ENCODE measurements at regions not wholly inside any gene's neighbourhood (a gene's known extent, or its start where the extent isn't known, plus 50 kb on each side); places are given as distances from the start of the nearest gene placed in this dataset.

DNA sequence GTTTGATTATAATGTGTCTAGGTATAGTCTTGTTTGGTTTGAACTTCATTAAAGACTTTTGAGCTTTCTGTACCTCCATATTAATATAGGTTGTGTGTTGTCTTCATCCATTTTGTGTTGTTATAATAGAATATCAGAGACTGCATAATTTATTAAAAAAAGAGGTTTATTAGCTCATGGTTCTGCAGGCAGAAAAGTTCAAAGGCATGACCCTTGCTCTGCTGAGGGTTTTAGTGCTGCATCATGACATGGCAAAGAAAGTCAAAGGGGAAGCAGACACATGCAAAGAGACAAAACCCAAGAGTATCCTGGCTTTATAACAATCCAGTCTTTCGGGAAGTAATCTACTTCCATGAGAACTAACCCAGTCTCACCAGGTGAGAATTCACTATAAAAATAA is 358.2 kb downstream of the EDEM1 start:
- Histone ChIP-seq H3K36me3 (ENCODE audit: insufficient read depth, low read length) (no peaks in the 10 kb centered on the region), H4K20me1 (ENCODE audit: insufficient read depth, low read length) (no peaks in the 10 kb centered on the region), H3K4me1 (ENCODE audit: insufficient read depth, low read length) (no peaks in the 10 kb centered on the region), H3K27me3 (ENCODE audit: insufficient read depth, low read length) (no peaks in the 10 kb centered on the region), H3K79me2 (ENCODE audit: insufficient read depth, low read length) (no peaks in the 10 kb centered on the region), H2AFZ (ENCODE audit: low read depth, low read length) (no peak overlapping the region), H3K9me3 (ENCODE audit: insufficient read depth, low read depth, low read length) (peaks cover 5% of the 10 kb centered on the region), H3K4me2 (ENCODE audit: low read length) (no peak overlapping the region), H3K4me3 (ENCODE audit: insufficient read depth, low read depth, low read length) (no peak overlapping the region), H3K27ac (ENCODE audit: low read depth, low read length) (no peak overlapping the region), H3K9ac (ENCODE audit: low read length) (no peak overlapping the region)
- Mint-ChIP-seq H3K4me1 (ENCODE audit: low read depth, unreplicated experiment) (no peaks in the 10 kb centered on the region), H3K27me3 (ENCODE audit: low read depth, unreplicated experiment) (no peaks in the 10 kb centered on the region), H3K36me3 (ENCODE audit: low read depth, unreplicated experiment) (no peaks in the 10 kb centered on the region), H3K27ac (ENCODE audit: unreplicated experiment) (no peak overlapping the region), H3K9me3 (ENCODE audit: unreplicated experiment) (peaks cover 12% of the 10 kb centered on the region), H3K4me3 (ENCODE audit: unreplicated experiment) (no peak overlapping the region)
- TF ChIP-seq, protein P1, sequence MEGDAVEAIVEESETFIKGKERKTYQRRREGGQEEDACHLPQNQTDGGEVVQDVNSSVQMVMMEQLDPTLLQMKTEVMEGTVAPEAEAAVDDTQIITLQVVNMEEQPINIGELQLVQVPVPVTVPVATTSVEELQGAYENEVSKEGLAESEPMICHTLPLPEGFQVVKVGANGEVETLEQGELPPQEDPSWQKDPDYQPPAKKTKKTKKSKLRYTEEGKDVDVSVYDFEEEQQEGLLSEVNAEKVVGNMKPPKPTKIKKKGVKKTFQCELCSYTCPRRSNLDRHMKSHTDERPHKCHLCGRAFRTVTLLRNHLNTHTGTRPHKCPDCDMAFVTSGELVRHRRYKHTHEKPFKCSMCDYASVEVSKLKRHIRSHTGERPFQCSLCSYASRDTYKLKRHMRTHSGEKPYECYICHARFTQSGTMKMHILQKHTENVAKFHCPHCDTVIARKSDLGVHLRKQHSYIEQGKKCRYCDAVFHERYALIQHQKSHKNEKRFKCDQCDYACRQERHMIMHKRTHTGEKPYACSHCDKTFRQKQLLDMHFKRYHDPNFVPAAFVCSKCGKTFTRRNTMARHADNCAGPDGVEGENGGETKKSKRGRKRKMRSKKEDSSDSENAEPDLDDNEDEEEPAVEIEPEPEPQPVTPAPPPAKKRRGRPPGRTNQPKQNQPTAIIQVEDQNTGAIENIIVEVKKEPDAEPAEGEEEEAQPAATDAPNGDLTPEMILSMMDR (IDR thresholded peaks at IDR 0.05; ENCODE audit: insufficient read depth, low read depth, low read length) = no peak
- no peak for TF ChIP-seq EZH2 (IDR thresholded peaks at IDR 0.05; ENCODE audit: insufficient read depth, low read length)
- DNase-seq (ENCODE audit: low read depth) (no peak), FAIRE-seq (no peak)

DNA sequence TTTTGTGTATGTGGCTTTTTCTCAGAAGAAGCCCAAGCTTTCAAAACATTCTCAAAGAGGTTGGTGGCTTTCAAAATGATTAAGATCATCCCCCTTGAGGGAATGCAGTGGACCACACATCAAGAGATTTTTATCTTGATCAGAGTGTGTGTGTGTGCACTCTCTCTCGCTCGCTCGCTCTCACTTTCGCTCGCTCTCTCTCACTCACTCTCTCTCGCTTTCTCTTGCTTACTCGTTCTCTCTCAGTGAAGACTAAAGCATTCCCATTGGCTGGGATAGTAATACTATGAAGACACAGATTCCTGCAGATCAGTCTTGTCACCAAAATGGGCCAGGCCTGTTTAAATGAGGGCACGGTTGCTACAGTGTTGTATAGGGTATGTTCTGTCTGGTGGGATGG is 365.7 kb downstream of the EDEM1 start:
- no peak overlapping the region for H3K4me3 ChIP-seq (ENCODE audit: insufficient read depth, low read depth, low read length)
- TF ChIP-seq, protein P1 (IDR thresholded peaks at IDR 0.05; ENCODE audit: insufficient read depth, low read depth, low read length) = no peak
- no peak for TF ChIP-seq EZH2 (IDR thresholded peaks at IDR 0.05; ENCODE audit: insufficient read depth, low read length)
- no peaks in the 10 kb centered on the region for H3K36me3 ChIP-seq (ENCODE audit: insufficient read depth, low read length)

DNA sequence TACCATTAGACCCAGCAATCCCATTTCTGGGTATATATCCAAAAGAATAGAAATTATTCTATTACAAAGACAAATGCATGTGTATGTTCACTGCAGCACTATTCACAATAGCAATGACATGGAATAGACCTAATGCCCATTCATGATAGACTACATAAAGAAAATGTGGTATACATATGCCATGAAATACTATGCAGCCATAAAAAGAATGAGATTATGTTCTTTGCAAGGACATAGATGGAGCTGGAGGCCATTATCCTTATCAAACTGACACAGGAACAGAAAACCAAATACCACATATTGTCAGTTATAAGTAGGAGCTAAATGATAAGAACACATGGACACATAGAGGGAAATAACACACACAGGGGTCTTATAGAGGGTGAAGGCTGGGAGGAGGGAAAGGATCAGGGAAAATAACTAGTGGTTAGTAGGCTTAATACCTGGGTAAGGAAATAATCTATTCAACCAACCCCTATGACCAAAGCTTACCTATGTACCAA is 366.8 kb downstream of the EDEM1 start:
- Histone ChIP-seq H3K27me3 (ENCODE audit: insufficient read depth, low read length) (no peaks in the 10 kb centered on the region), H3K79me2 (ENCODE audit: insufficient read depth, low read length) (no peaks in the 10 kb centered on the region), H4K20me1 (ENCODE audit: insufficient read depth, low read length) (no peaks in the 10 kb centered on the region), H3K4me3 (ENCODE audit: insufficient read depth, low read depth, low read length) (no peak overlapping the region), H3K9me3 (ENCODE audit: insufficient read depth, low read depth, low read length) (peaks cover 11% of the 10 kb centered on the region), H3K9ac (ENCODE audit: low read length) (no peak overlapping the region), H2AFZ (ENCODE audit: low read depth, low read length) (no peak overlapping the region), H3K4me1 (ENCODE audit: insufficient read depth, low read length) (no peaks in the 10 kb centered on the region), H3K4me2 (ENCODE audit: low read length) (no peak overlapping the region), H3K36me3 (ENCODE audit: insufficient read depth, low read length) (no peaks in the 10 kb centered on the region), H3K27ac (ENCODE audit: low read depth, low read length) (no peak overlapping the region)
- no peak for DNase-seq (ENCODE audit: low read depth)
- no peak for TF ChIP-seq EZH2 (IDR thresholded peaks at IDR 0.05; ENCODE audit: insufficient read depth, low read length)
- TF ChIP-seq, protein P1 (IDR thresholded peaks at IDR 0.05; ENCODE audit: insufficient read depth, low read depth, low read length) = no peak
- H3K4me3 Mint-ChIP-seq (ENCODE audit: unreplicated experiment) = no peak overlapping the region
- H3K9me3 Mint-ChIP-seq (ENCODE audit: unreplicated experiment) = peaks cover 4% of the 10 kb centered on the region
- H3K27me3 Mint-ChIP-seq (ENCODE audit: low read depth, unreplicated experiment) = no peaks in the 10 kb centered on the region
- no peak for FAIRE-seq
- no peak overlapping the region for H3K27ac Mint-ChIP-seq (ENCODE audit: unreplicated experiment)
- H3K36me3 Mint-ChIP-seq (ENCODE audit: low read depth, unreplicated experiment) = no peaks in the 10 kb centered on the region
- no peaks in the 10 kb centered on the region for H3K4me1 Mint-ChIP-seq (ENCODE audit: low read depth, unreplicated experiment)

More for the DNA sequence above, 365.7 kb downstream of the EDEM1 start:
- H3K36me3 Mint-ChIP-seq (ENCODE audit: low read depth, unreplicated experiment) = no peaks in the 10 kb centered on the region
- H3K9me3 Mint-ChIP-seq (ENCODE audit: unreplicated experiment) = peaks cover 4% of the 10 kb centered on the region
- no peak for DNase-seq (ENCODE audit: low read depth)
- H3K27ac ChIP-seq (ENCODE audit: low read depth, low read length) = no peak overlapping the region
- no peak overlapping the region for H3K27ac Mint-ChIP-seq (ENCODE audit: unreplicated experiment)
- FAIRE-seq = no peak
- no peaks in the 10 kb centered on the region for H3K27me3 ChIP-seq (ENCODE audit: insufficient read depth, low read length)
- no peak overlapping the region for H3K4me3 Mint-ChIP-seq (ENCODE audit: unreplicated experiment)
- no peak overlapping the region for H2AFZ ChIP-seq (ENCODE audit: low read depth, low read length)
- H4K20me1 ChIP-seq (ENCODE audit: insufficient read depth, low read length) = no peaks in the 10 kb centered on the region
- H3K27me3 Mint-ChIP-seq (ENCODE audit: low read depth, unreplicated experiment) = no peaks in the 10 kb centered on the region
- H3K4me1 Mint-ChIP-seq (ENCODE audit: low read depth, unreplicated experiment) = no peaks in the 10 kb centered on the region
- no peaks in the 10 kb centered on the region for H3K4me1 ChIP-seq (ENCODE audit: insufficient read depth, low read length)
- no peaks in the 10 kb centered on the region for H3K79me2 ChIP-seq (ENCODE audit: insufficient read depth, low read length)
- no peak overlapping the region for H3K4me2 ChIP-seq (ENCODE audit: low read length)
- no peak overlapping the region for H3K9ac ChIP-seq (ENCODE audit: low read length)
- H3K9me3 ChIP-seq (ENCODE audit: insufficient read depth, low read depth, low read length) = peaks cover 11% of the 10 kb centered on the region
